ENCODE measurements at regions not wholly inside any gene's neighbourhood (a gene's known extent, or its start where the extent isn't known, plus 50 kb on each side); places are given as distances from the start of the nearest gene placed in this dataset.
A peak's percentile ranks its signal among the peaks of the same experiment; 100 is the strongest.

DNA sequence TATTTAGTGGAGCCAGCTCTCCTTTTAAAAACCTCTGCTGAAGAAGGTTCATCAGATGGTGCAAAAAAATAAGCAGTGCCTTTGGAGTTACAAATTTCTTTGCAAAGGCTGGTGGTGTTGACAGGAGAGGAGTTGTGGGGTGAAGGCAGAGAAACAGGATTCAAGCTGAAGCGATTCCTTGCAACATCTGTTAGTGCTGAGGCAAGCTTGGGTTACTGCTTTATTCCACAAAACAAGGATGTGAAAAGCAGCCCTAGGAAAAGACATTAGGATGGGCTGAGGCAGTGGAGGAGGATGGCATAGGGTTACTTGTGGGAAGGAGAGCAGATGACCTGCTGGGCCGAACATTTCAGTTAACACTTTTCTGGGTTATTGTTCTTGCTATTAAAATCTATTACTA is 390.7 kb downstream of the DLEU7 start:
- CTCF ChIA-PET = interaction anchor here (0.7 kb wide), 1 partner anchor 40 kb away, joined by 3 read pairs; no protein-coding TSS in a partner anchor
- no peaks in the 10 kb centered on the region for H3K4me1 Mint-ChIP-seq (ENCODE audit: insufficient read depth, unreplicated experiment)
- H3K9me3 Mint-ChIP-seq (ENCODE audit: unreplicated experiment) = no peaks in the 10 kb centered on the region
- H3K4me3 Mint-ChIP-seq (ENCODE audit: unreplicated experiment) = no peak overlapping the region
- H3K27me3 Mint-ChIP-seq (ENCODE audit: insufficient read depth, unreplicated experiment) = no peaks in the 10 kb centered on the region
- no peak for DNase-seq (ENCODE audit: unreplicated experiment)
- BruUV-seq (replicated peaks) = no TSS peak
- intact Hi-C loops (cut with micrococcal nuclease) = no loop called here
- H3K27ac Mint-ChIP-seq (ENCODE audit: low read depth, unreplicated experiment) = no peak overlapping the region
- TF ChIP-seq, protein P1, sequence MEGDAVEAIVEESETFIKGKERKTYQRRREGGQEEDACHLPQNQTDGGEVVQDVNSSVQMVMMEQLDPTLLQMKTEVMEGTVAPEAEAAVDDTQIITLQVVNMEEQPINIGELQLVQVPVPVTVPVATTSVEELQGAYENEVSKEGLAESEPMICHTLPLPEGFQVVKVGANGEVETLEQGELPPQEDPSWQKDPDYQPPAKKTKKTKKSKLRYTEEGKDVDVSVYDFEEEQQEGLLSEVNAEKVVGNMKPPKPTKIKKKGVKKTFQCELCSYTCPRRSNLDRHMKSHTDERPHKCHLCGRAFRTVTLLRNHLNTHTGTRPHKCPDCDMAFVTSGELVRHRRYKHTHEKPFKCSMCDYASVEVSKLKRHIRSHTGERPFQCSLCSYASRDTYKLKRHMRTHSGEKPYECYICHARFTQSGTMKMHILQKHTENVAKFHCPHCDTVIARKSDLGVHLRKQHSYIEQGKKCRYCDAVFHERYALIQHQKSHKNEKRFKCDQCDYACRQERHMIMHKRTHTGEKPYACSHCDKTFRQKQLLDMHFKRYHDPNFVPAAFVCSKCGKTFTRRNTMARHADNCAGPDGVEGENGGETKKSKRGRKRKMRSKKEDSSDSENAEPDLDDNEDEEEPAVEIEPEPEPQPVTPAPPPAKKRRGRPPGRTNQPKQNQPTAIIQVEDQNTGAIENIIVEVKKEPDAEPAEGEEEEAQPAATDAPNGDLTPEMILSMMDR (IDR thresholded peaks at IDR 0.05; ENCODE audit: unreplicated experiment) = no peak
- POLR2A ChIA-PET = interaction anchor here (0.6 to 1.0 kb wide), 3 partner anchors 9 to 50 kb away, joined by 3 read pairs; no protein-coding TSS in a partner anchor
- no peaks in the 10 kb centered on the region for H3K36me3 Mint-ChIP-seq (ENCODE audit: insufficient read depth, unreplicated experiment)

DNA sequence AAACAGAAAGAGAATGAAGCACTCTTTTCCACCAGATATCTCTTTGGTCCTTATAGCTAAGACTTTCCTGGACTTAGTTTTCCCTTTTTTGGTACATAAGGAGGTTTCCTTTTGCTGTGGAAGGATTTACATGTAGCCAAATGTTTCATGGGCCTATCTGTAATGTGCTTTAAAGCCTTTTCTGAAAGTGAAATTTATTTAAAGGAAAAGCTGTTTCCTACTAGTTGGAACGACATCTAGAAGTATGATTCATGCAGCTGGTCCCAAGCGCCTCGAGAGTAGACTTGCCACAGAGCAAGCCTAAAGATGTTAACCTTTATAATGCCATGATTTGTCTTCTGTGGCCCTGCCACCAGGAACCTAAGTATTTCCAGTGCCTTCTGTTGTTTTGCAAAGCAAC is 390.3 kb downstream of the DLEU7 start:
- Mint-ChIP-seq H3K4me3 (ENCODE audit: unreplicated experiment) (no peak overlapping the region), H3K27ac (ENCODE audit: low read depth, unreplicated experiment) (no peak overlapping the region), H3K27me3 (ENCODE audit: insufficient read depth, unreplicated experiment) (no peaks in the 10 kb centered on the region), H3K36me3 (ENCODE audit: insufficient read depth, unreplicated experiment) (no peaks in the 10 kb centered on the region), H3K4me1 (ENCODE audit: insufficient read depth, unreplicated experiment) (no peaks in the 10 kb centered on the region), H3K9me3 (ENCODE audit: unreplicated experiment) (no peaks in the 10 kb centered on the region)
- intact Hi-C loops (cut with micrococcal nuclease) = no loop called here
- BruUV-seq (replicated peaks) = no TSS peak
- POLR2A ChIA-PET = interaction anchor here (0.6 to 1.0 kb wide), 3 partner anchors 9 to 51 kb away, joined by 3 read pairs; no protein-coding TSS in a partner anchor
- no peak for DNase-seq (ENCODE audit: unreplicated experiment)
- CTCF ChIA-PET = interaction anchor here (0.7 kb wide), 1 partner anchor 40 kb away, joined by 3 read pairs; no protein-coding TSS in a partner anchor
- TF ChIP-seq, protein P1 (IDR thresholded peaks at IDR 0.05; ENCODE audit: unreplicated experiment) = no peak

DNA sequence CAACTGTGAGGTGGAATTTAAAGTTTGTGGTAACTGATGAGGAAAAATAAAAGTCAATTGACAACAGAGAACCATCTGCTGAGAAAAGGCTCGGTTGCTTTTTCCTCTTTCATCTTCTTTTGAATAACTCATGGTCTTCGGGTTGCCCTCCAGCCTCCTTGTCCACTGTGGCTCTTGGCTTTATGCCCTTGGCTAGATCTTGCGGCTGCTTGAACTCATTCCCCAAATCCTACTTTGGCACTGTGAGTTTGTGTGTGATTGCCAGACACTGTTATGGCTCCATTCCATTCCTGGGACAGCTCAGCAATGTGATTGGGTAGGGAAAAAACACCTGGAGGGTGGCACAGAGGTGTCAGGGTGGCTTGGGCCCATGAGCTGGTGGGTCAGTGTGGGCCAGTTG is 387.4 kb downstream of the DLEU7 start:
- ChIA-PET POLR2A (no interaction called here), CTCF (interaction anchor here (1.0 kb wide), 1 partner anchor 8 kb away, joined by 3 read pairs; no protein-coding TSS in a partner anchor)
- no peaks in the 10 kb centered on the region for H3K27me3 Mint-ChIP-seq (ENCODE audit: insufficient read depth, unreplicated experiment)
- no peak for DNase-seq (ENCODE audit: unreplicated experiment)
- no peaks in the 10 kb centered on the region for H3K36me3 Mint-ChIP-seq (ENCODE audit: insufficient read depth, unreplicated experiment)
- no TSS peak for BruUV-seq (replicated peaks)
- H3K27ac Mint-ChIP-seq (ENCODE audit: low read depth, unreplicated experiment) = peak overlapping the region; percentile 35
- H3K4me1 Mint-ChIP-seq (ENCODE audit: insufficient read depth, unreplicated experiment) = peaks cover 3% of the 10 kb centered on the region
- no peak overlapping the region for H3K4me3 Mint-ChIP-seq (ENCODE audit: unreplicated experiment)
- intact Hi-C loops (cut with micrococcal nuclease) = no loop called here
- TF ChIP-seq, protein P1 (IDR thresholded peaks at IDR 0.05; ENCODE audit: unreplicated experiment) = no peak
- H3K9me3 Mint-ChIP-seq (ENCODE audit: unreplicated experiment) = no peaks in the 10 kb centered on the region

DNA sequence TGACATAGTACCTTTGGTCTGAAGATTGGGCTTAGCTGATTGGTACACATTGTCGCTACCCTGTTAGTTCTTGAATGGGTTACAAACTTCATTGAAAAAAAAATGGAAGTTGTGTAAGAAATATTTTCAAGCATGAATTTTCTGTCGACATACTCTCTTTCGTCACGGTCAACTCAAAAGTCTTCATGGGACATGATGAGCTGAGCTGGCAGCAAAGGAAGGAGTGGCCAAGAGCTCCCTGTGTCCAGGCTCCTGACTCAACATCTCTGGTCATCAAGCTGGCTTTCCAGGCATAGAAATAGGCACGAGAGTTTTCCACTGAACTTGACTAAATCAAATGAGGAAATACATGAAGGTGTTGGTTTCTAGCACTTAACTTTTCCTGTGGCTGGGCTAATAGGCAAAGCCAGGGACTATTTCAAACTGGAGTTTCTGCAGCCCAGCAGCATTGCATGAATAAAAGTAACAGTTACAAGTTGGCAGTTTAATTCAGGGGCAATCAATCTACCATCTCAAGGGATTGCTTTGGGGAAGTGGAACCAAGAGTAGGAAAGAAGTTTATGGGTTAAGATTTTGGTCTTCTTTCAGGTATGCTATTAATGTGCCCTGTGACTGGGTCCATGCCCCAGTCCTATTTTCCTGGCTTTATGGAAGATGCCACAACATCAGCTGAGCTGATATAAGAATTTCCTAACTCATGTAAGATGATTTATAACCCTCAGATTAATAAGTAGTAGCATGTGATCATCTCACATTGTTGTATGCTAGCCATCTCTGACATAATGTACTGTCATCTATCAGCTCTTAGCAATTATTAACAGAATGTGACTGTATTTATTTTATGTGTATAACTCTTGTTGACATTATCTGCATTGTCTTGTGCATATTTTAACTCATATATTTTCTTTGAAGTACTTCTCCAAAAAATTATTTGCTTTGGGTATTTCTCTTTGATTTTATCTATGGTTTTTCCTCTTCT is 385.8 kb downstream of the DLEU7 start:
- H3K27me3 Mint-ChIP-seq (ENCODE audit: insufficient read depth, unreplicated experiment) = no peaks in the 10 kb centered on the region
- POLR2A ChIA-PET = interaction anchor here (1.0 to 1.2 kb wide), 2 partner anchors 16 to 375 kb away, joined by 3 read pairs; no protein-coding TSS in a partner anchor
- no peaks in the 10 kb centered on the region for H3K36me3 Mint-ChIP-seq (ENCODE audit: insufficient read depth, unreplicated experiment)
- H3K27ac Mint-ChIP-seq (ENCODE audit: low read depth, unreplicated experiment) = no peak overlapping the region
- intact Hi-C loops (cut with micrococcal nuclease) = no loop called here
- CTCF ChIA-PET = interaction anchor here (1.0 kb wide), 1 partner anchor 72 kb away, joined by 3 read pairs; no protein-coding TSS in a partner anchor
- peak; percentile 2 for DNase-seq (ENCODE audit: unreplicated experiment)
- H3K4me3 Mint-ChIP-seq (ENCODE audit: unreplicated experiment) = no peak overlapping the region
- TF ChIP-seq, protein P1 (IDR thresholded peaks at IDR 0.05; ENCODE audit: unreplicated experiment) = no peak
- no TSS peak for BruUV-seq (replicated peaks)
- peaks cover 3% of the 10 kb centered on the region for H3K4me1 Mint-ChIP-seq (ENCODE audit: insufficient read depth, unreplicated experiment)
- H3K9me3 Mint-ChIP-seq (ENCODE audit: unreplicated experiment) = no peaks in the 10 kb centered on the region
